ENCODE measurements at regions not wholly inside any gene's neighbourhood (a gene's known extent, or its start where the extent isn't known, plus 50 kb on each side); places are given as distances from the start of the nearest gene placed in this dataset.
"Not testable (repeated sequence)": the region's sequence is repeated elsewhere in the genome, so short reads cannot be mapped to it uniquely, and the experiment has no call there.

GRCh38 chr17:21756856-21757619 lies 64.7 kb downstream of the KCNJ18 start:
- TF ChIP-seq CTCF (IDR thresholded peaks at IDR 0.05; ENCODE audit: borderline replicate concordance, control extremely low read depth, extremely low read depth, insufficient read depth, missing control alignments), result no peak
- in situ Hi-C loops (cut with MboI; ENCODE audit: low sequenced_read_pairs, unreplicated experiment), result no loop called here
- DNase-seq (ENCODE audit: low spot score), result no peak

GRCh38 chr17:21759636-21760035 lies 67.3 kb downstream of the KCNJ18 start:
- DNase-seq (ENCODE audit: low spot score); in situ Hi-C loops (cut with MboI; ENCODE audit: low sequenced_read_pairs, unreplicated experiment): not testable (repeated sequence)

GRCh38 chr17:21763738-21764340 lies 71.5 kb downstream of the KCNJ18 start:
- DNase-seq (ENCODE audit: low spot score); in situ Hi-C loops (cut with MboI; ENCODE audit: low sequenced_read_pairs, unreplicated experiment): not testable (repeated sequence)

- in situ Hi-C loops (cut with MboI; ENCODE audit: low sequenced_read_pairs, unreplicated experiment); DNase-seq (ENCODE audit: low spot score): not testable (repeated sequence)
These were observed 73.4 kb downstream of the KCNJ18 start for GRCh38 chr17:21765651-21766290.

- in situ Hi-C loops (cut with MboI; ENCODE audit: low sequenced_read_pairs, unreplicated experiment); DNase-seq (ENCODE audit: low spot score): not testable (repeated sequence)
These were observed 74.2 kb downstream of the KCNJ18 start for GRCh38 chr17:21766565-21766964.

- in situ Hi-C loops (cut with MboI; ENCODE audit: low sequenced_read_pairs, unreplicated experiment); DNase-seq (ENCODE audit: low spot score): not testable (repeated sequence)
These were observed 75.1 kb downstream of the KCNJ18 start for GRCh38 chr17:21767162-21768156.

GRCh38 chr17:21768244-21768643 lies 75.9 kb downstream of the KCNJ18 start:
- DNase-seq (ENCODE audit: low spot score); in situ Hi-C loops (cut with MboI; ENCODE audit: low sequenced_read_pairs, unreplicated experiment): not testable (repeated sequence)

- in situ Hi-C loops (cut with MboI; ENCODE audit: low sequenced_read_pairs, unreplicated experiment); DNase-seq (ENCODE audit: low spot score): not testable (repeated sequence)
These were observed 76.6 kb downstream of the KCNJ18 start for GRCh38 chr17:21768729-21769462.

- in situ Hi-C loops (cut with MboI; ENCODE audit: low sequenced_read_pairs, unreplicated experiment); DNase-seq (ENCODE audit: low spot score): not testable (repeated sequence)
These were observed 77.5 kb downstream of the KCNJ18 start for GRCh38 chr17:21769781-21770180.

- in situ Hi-C loops (cut with MboI; ENCODE audit: low sequenced_read_pairs, unreplicated experiment); DNase-seq (ENCODE audit: low spot score): not testable (repeated sequence)
These were observed 78.4 kb downstream of the KCNJ18 start for GRCh38 chr17:21770466-21771446.
